A673 (cell line): ENCODE measurements at regions not wholly inside any gene's neighbourhood (a gene's known extent, or its start where the extent isn't known, plus 50 kb on each side); places are given as distances from the start of the nearest gene placed in this dataset.

Experiments used
- EZH2 ChIP-seq: fragments of 200-600 bp; sonication (generic); IDR thresholded peaks from 2 replicates; pipeline ENCODE4 v1.6.1; 2017; ENCODE audit warnings: borderline replicate concordance, low read depth, mild to moderate bottlenecking, mixed read lengths, antibody characterized with exemption, low read length; ENCODE audit not compliant: poor library complexity, severe bottlenecking
- TF ChIP-seq, protein P1 (sequence below): fragments of 300-800, 200-600 bp; sonication (generic); conservative IDR thresholded peaks from 2 replicates; pipeline ENCODE4 v1.5.1; 2017; ENCODE audit warnings: low read depth, mild to moderate bottlenecking, antibody characterized with exemption, low read length, moderate library complexity, mixed read lengths

DNA sequence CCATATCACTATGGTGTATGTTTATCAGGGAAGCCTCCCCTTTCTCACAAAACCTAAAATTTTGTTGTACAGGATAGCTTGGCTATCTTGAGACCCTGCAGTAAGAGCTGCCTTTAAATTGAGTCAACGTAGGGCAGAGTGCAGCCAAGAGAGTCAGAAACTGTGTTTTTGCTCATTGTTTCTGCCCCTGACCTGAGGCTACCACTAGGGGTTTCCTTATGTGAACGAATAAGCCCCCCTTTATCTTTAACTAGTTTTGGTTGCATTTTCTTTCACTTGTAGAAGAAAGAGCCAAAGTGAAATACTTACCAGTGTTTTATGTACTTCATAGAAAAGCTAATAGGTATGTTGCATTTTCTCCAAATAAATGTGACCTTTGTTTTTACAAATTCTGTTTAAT is 149.9 kb upstream of the TMC3 start:
- TF ChIP-seq, protein P1, sequence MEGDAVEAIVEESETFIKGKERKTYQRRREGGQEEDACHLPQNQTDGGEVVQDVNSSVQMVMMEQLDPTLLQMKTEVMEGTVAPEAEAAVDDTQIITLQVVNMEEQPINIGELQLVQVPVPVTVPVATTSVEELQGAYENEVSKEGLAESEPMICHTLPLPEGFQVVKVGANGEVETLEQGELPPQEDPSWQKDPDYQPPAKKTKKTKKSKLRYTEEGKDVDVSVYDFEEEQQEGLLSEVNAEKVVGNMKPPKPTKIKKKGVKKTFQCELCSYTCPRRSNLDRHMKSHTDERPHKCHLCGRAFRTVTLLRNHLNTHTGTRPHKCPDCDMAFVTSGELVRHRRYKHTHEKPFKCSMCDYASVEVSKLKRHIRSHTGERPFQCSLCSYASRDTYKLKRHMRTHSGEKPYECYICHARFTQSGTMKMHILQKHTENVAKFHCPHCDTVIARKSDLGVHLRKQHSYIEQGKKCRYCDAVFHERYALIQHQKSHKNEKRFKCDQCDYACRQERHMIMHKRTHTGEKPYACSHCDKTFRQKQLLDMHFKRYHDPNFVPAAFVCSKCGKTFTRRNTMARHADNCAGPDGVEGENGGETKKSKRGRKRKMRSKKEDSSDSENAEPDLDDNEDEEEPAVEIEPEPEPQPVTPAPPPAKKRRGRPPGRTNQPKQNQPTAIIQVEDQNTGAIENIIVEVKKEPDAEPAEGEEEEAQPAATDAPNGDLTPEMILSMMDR, result no peak
- no peak for TF ChIP-seq EZH2
